Keratinocyte (primary cell): ENCODE measurements at regions not wholly inside any gene's neighbourhood (a gene's known extent, or its start where the extent isn't known, plus 50 kb on each side); places are given as distances from the start of the nearest gene placed in this dataset.
"Not testable (repeated sequence)": the region's sequence is repeated elsewhere in the genome, so short reads cannot be mapped to it uniquely, and the experiment has no call there.

ENCODE experiments used
- DNase-seq: peaks from one replicate; pipeline ENCODE4 v3.0.0-alpha.2; 2011; ENCODE audit warnings: low read depth, missing footprints, low spot score
- FAIRE-seq: peaks from 2 replicates; lab custom pipeline; 2011; peaks lifted over from hg19 to GRCh38; lab: Jason Lieb, UNC
- H2AFZ ChIP-seq: 2 replicates; pipeline ENCODE4 v1.6.0; 2012; ENCODE audit warnings: low read length, control low read depth, inconsistent platforms; ENCODE audit not compliant: control insufficient read depth
- H3K27ac ChIP-seq: 2 replicates; pipeline ENCODE4 v1.5.1; 2011; ENCODE audit warnings: low read length; ENCODE audit not compliant: control insufficient read depth, insufficient read depth
- H3K27me3 ChIP-seq: 3 replicates; pipeline ENCODE4 v1.6.0; 2011; ENCODE audit warnings: low read length; ENCODE audit not compliant: control insufficient read depth, insufficient read depth; ENCODE audit errors: extremely low read depth
- H3K36me3 ChIP-seq, 2 experiments: 2 replicates in 1 of 2; 3 replicates in 1 of 2; pipeline ENCODE4 v1.5.1; 2011; ENCODE audit warnings: low read length in 2 of 2, mild to moderate bottlenecking in 1 of 2; ENCODE audit not compliant: control insufficient read depth in 2 of 2, insufficient read depth in 2 of 2; ENCODE audit errors: extremely low read depth in 1 of 2
- H3K4me1 ChIP-seq: 3 replicates; pipeline ENCODE4 v1.5.1; 2011; ENCODE audit warnings: low read length; ENCODE audit not compliant: control insufficient read depth, insufficient read depth; ENCODE audit errors: extremely low read depth
- H3K4me2 ChIP-seq: 3 replicates; pipeline ENCODE4 v1.6.0; 2011; ENCODE audit warnings: low read depth, low read length; ENCODE audit not compliant: control insufficient read depth, insufficient read depth; ENCODE audit errors: extremely low read depth
- H3K4me3 ChIP-seq, 3 experiments: fragments of 200-600 bp in 1 of 3; sonication (generic) in 1 of 3; 2 replicates in 2 of 3; 3 replicates in 1 of 3; pipeline ENCODE4 v1.5.1; 2011 to 2016; ENCODE audit warnings: low read length in 3 of 3, mild to moderate bottlenecking in 3 of 3, control low read depth in 2 of 3, inconsistent platforms in 1 of 3, low read depth in 1 of 3, mixed read lengths in 1 of 3, mixed run types in 1 of 3, moderate library complexity in 1 of 3; ENCODE audit not compliant: control insufficient read depth in 2 of 3, insufficient read depth in 2 of 3; ENCODE audit errors: extremely low read depth in 1 of 3
- H3K79me2 ChIP-seq: 2 replicates; pipeline ENCODE4 v1.6.0; 2012; ENCODE audit warnings: low read length; ENCODE audit not compliant: control insufficient read depth, insufficient read depth
- H3K9ac ChIP-seq: 3 replicates; pipeline ENCODE4 v1.6.0; 2011; ENCODE audit warnings: low read length; ENCODE audit not compliant: control insufficient read depth, insufficient read depth; ENCODE audit errors: extremely low read depth
- H3K9me1 ChIP-seq: 3 replicates; pipeline ENCODE4 v1.6.0; 2011; ENCODE audit warnings: low read length; ENCODE audit not compliant: control insufficient read depth, insufficient read depth; ENCODE audit errors: extremely low read depth
- H3K9me3 ChIP-seq: 2 replicates; pipeline ENCODE4 v1.5.1; 2012; ENCODE audit warnings: low read depth, low read length; ENCODE audit not compliant: control insufficient read depth
- H4K20me1 ChIP-seq: 3 replicates; pipeline ENCODE4 v1.6.0; 2011; ENCODE audit warnings: low read length; ENCODE audit not compliant: control insufficient read depth, insufficient read depth; ENCODE audit errors: extremely low read depth
- CTCF ChIP-seq, 3 experiments: IDR thresholded peaks in 1 of 3; conservative IDR thresholded peaks in 1 of 3; optimal IDR thresholded peaks in 1 of 3; 2 replicates in 2 of 3; 3 replicates in 1 of 3; pipeline versions ENCODE3 to v1.5.1; 2011; ENCODE audit warnings: low read length in 3 of 3, mild to moderate bottlenecking in 3 of 3, moderate library complexity in 2 of 3, control low read depth in 1 of 3, inconsistent platforms in 1 of 3; ENCODE audit not compliant: insufficient read depth in 2 of 3; ENCODE audit errors: extremely low read depth in 1 of 3
- EZH2 ChIP-seq: IDR thresholded peaks from one replicate; pipeline ENCODE4 v1.6.1; 2012; ENCODE audit warnings: inconsistent platforms, mild to moderate bottlenecking, low read length, moderate library complexity
- dilution Hi-C: fragments of 300-500 bp; cut with MboI; formaldehyde crosslinking; loops from one replicate; pipeline ENCODE4 v1.7.0; 2020; ENCODE audit warnings: low sequenced_read_pairs; ENCODE audit not compliant: extremely low pct_ligation_motif_present

- no peaks in the 10 kb centered on the region for H3K9me3 ChIP-seq
- H2AFZ ChIP-seq = no peak overlapping the region
- no peaks in the 10 kb centered on the region for H3K36me3 ChIP-seq
- H3K4me3 ChIP-seq = no peak overlapping the region
- FAIRE-seq (no peak), DNase-seq (no peak)
- no peaks in the 10 kb centered on the region for H4K20me1 ChIP-seq
- no peak overlapping the region for H3K4me2 ChIP-seq
- H3K27me3 ChIP-seq = no peaks in the 10 kb centered on the region
- dilution Hi-C loops = loop anchor here (25.0 kb wide), 1 partner anchor 588 kb away; no protein-coding TSS in a partner anchor
- H3K9me1 ChIP-seq = no peaks in the 10 kb centered on the region
- no peaks in the 10 kb centered on the region for H3K79me2 ChIP-seq
- no peak overlapping the region for H3K9ac ChIP-seq
- no peaks in the 10 kb centered on the region for H3K4me1 ChIP-seq
- TF ChIP-seq EZH2 = no peak
- no peak for TF ChIP-seq CTCF (optimal IDR thresholded peaks at IDR 0.05 in 1 of 3, IDR thresholded peaks at IDR 0.05 in 1 of 3, conservative IDR thresholded peaks at IDR 0.05 in 1 of 3; ENCODE audit: extremely low read depth in 1 of 3, insufficient read depth in 2 of 3, low read length in 3 of 3)
- no peak overlapping the region for H3K27ac ChIP-seq
Observed at GRCh38 chr5:89324990-89325389, 442.0 kb upstream of the MEF2C start.

- no peaks in the 10 kb centered on the region for H3K27me3 ChIP-seq
- H3K4me1 ChIP-seq = no peaks in the 10 kb centered on the region
- H3K9ac ChIP-seq = no peak overlapping the region
Observed at GRCh38 chr5:89320421-89321277, 437.7 kb upstream of the MEF2C start.

GRCh38 chr5:89317838-89318237 lies 434.9 kb upstream of the MEF2C start:
- H3K9me1 ChIP-seq, H3K27ac ChIP-seq, H3K79me2 ChIP-seq, H2AFZ ChIP-seq, H3K36me3 ChIP-seq, H3K9ac ChIP-seq, H3K4me2 ChIP-seq, FAIRE-seq, dilution Hi-C loops, H3K27me3 ChIP-seq, DNase-seq, H4K20me1 ChIP-seq, H3K9me3 ChIP-seq, H3K4me3 ChIP-seq: not testable (repeated sequence)
- H3K4me1 ChIP-seq = peaks cover 11% of the 10 kb centered on the region

More at GRCh38 chr5:89320421-89321277, 437.7 kb upstream of the MEF2C start:
- FAIRE-seq = no peak
- TF ChIP-seq CTCF (optimal IDR thresholded peaks at IDR 0.05 in 1 of 3, IDR thresholded peaks at IDR 0.05 in 1 of 3, conservative IDR thresholded peaks at IDR 0.05 in 1 of 3; ENCODE audit: extremely low read depth in 1 of 3, insufficient read depth in 2 of 3, low read length in 3 of 3) (no peak), EZH2 (no peak)
- no peaks in the 10 kb centered on the region for H3K9me1 ChIP-seq
- H2AFZ ChIP-seq = no peak overlapping the region
- no peak overlapping the region for H3K27ac ChIP-seq
- no peaks in the 10 kb centered on the region for H3K36me3 ChIP-seq
- DNase-seq = no peak
- H3K4me2 ChIP-seq = no peak overlapping the region
- no peak overlapping the region for H3K4me3 ChIP-seq
- no peaks in the 10 kb centered on the region for H3K9me3 ChIP-seq
- no peaks in the 10 kb centered on the region for H4K20me1 ChIP-seq
- no peaks in the 10 kb centered on the region for H3K79me2 ChIP-seq
- dilution Hi-C loops = no loop called here
